ENCODE measurements at regions not wholly inside any gene's neighbourhood (a gene's known extent, or its start where the extent isn't known, plus 50 kb on each side); places are given as distances from the start of the nearest gene placed in this dataset.

DNA sequence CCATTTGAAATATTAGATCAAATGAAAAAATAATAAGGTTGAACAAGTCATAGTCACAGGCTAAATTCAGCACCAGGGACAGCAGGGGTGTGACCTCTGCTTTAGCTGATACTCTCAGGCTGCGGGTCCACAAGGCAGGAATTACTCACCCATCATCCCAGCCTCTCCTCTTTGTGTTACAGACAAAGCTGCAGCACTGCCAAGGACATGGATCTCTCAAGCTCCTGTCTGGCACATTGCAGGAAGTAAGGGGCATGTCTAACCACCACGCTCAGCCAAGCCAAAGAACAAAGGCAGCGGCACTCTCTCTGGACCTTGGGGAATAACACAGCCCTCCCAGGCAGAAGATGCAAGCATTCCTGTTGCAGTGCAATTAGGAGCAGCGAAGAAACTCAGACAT is 783.8 kb downstream of the VRK1 start:
- CTCF ChIA-PET: no interaction called here
- POLR2A ChIA-PET: no interaction called here
- Histone ChIP-seq H3K4me3 (replicated peaks in 1 of 3; ENCODE audit: insufficient read depth in 1 of 3, low read depth in 1 of 3, low read length in 3 of 3) (no peak overlapping the region), H2AFZ (ENCODE audit: low read depth, low read length) (no peak overlapping the region), H3K9ac (replicated peaks; ENCODE audit: extremely low read depth, insufficient read depth, low read length) (no peak overlapping the region), H3K27ac (ENCODE audit: insufficient read depth, low read depth, low read length) (no peak overlapping the region), H4K20me1 (replicated peaks; ENCODE audit: control insufficient read depth, extremely low read depth, insufficient read depth, low read length) (no peaks in the 10 kb centered on the region), H3K9me3 (replicated peaks; ENCODE audit: control insufficient read depth, insufficient read depth, low read length) (no peaks in the 10 kb centered on the region), H3K36me3 (ENCODE audit: control insufficient read depth in 2 of 2, extremely low read depth in 1 of 2, insufficient read depth in 2 of 2, low read length in 2 of 2) (no peaks in the 10 kb centered on the region), H3K4me2 (ENCODE audit: insufficient read depth, low read length) (no peak overlapping the region), H3K9me1 (replicated peaks; ENCODE audit: control insufficient read depth, extremely low read depth, insufficient read depth, low read length) (no peaks in the 10 kb centered on the region), H3K27me3 (ENCODE audit: control insufficient read depth in 2 of 2, insufficient read depth in 2 of 2, low read length in 2 of 2) (no peaks in the 10 kb centered on the region), H3K79me2 (ENCODE audit: control insufficient read depth, insufficient read depth, low read length) (no peaks in the 10 kb centered on the region), H3K4me1 (ENCODE audit: control insufficient read depth, extremely low read depth, insufficient read depth, low read length) (no peaks in the 10 kb centered on the region)
- dilution Hi-C loops (cut with MboI; ENCODE audit: extremely low pct_ligation_motif_present, low sequenced_read_pairs): no loop called here
- DNase-seq (ENCODE audit: low read depth, low spot score) (no peak), FAIRE-seq (no peak)
- intact Hi-C loops (cut with micrococcal nuclease): no loop called here
- no peak for TF ChIP-seq GATA2 (IDR thresholded peaks at IDR 0.05; ENCODE audit: insufficient read depth, insufficient read length, low read depth, low read length)
- BruUV-seq (replicated peaks): no TSS peak

DNA sequence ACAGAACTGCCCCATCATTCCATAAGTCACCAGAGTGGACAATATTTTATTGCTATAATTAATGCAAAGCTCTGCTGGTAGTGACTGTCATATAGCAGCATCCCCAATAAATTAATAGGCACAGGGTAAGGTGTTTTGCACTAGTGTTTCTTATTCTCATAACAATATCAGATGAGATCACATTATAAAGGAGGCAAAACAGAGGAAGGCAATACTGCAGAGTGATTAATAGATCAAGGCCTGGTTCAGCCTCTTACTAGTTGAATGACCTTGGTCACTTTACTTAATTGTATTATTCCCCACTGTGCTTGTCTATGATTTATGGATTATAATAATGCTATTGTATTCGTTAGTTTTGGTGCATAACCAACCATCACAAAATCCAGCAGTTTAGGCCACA is 784.8 kb downstream of the VRK1 start:
- Histone ChIP-seq H3K4me2 (ENCODE audit: insufficient read depth, low read length) (no peak overlapping the region), H3K27ac (ENCODE audit: insufficient read depth, low read depth, low read length) (no peak overlapping the region), H3K36me3 (ENCODE audit: control insufficient read depth in 2 of 2, extremely low read depth in 1 of 2, insufficient read depth in 2 of 2, low read length in 2 of 2) (no peaks in the 10 kb centered on the region), H3K9me1 (replicated peaks; ENCODE audit: control insufficient read depth, extremely low read depth, insufficient read depth, low read length) (no peaks in the 10 kb centered on the region), H3K79me2 (ENCODE audit: control insufficient read depth, insufficient read depth, low read length) (no peaks in the 10 kb centered on the region), H2AFZ (ENCODE audit: low read depth, low read length) (no peak overlapping the region), H3K27me3 (ENCODE audit: control insufficient read depth in 2 of 2, insufficient read depth in 2 of 2, low read length in 2 of 2) (no peaks in the 10 kb centered on the region), H4K20me1 (replicated peaks; ENCODE audit: control insufficient read depth, extremely low read depth, insufficient read depth, low read length) (no peaks in the 10 kb centered on the region), H3K4me3 (replicated peaks in 1 of 3; ENCODE audit: insufficient read depth in 1 of 3, low read depth in 1 of 3, low read length in 3 of 3) (no peak overlapping the region), H3K4me1 (ENCODE audit: control insufficient read depth, extremely low read depth, insufficient read depth, low read length) (no peaks in the 10 kb centered on the region), H3K9me3 (replicated peaks; ENCODE audit: control insufficient read depth, insufficient read depth, low read length) (no peaks in the 10 kb centered on the region), H3K9ac (replicated peaks; ENCODE audit: extremely low read depth, insufficient read depth, low read length) (no peak overlapping the region)
- ChIA-PET CTCF (no interaction called here), POLR2A (no interaction called here)
- no peak for FAIRE-seq
- intact Hi-C loops (cut with micrococcal nuclease): no loop called here
- no TSS peak for BruUV-seq (replicated peaks)
- dilution Hi-C loops (cut with MboI; ENCODE audit: extremely low pct_ligation_motif_present, low sequenced_read_pairs): no loop called here
- no peak for DNase-seq (ENCODE audit: low read depth, low spot score)
- TF ChIP-seq, protein P1, sequence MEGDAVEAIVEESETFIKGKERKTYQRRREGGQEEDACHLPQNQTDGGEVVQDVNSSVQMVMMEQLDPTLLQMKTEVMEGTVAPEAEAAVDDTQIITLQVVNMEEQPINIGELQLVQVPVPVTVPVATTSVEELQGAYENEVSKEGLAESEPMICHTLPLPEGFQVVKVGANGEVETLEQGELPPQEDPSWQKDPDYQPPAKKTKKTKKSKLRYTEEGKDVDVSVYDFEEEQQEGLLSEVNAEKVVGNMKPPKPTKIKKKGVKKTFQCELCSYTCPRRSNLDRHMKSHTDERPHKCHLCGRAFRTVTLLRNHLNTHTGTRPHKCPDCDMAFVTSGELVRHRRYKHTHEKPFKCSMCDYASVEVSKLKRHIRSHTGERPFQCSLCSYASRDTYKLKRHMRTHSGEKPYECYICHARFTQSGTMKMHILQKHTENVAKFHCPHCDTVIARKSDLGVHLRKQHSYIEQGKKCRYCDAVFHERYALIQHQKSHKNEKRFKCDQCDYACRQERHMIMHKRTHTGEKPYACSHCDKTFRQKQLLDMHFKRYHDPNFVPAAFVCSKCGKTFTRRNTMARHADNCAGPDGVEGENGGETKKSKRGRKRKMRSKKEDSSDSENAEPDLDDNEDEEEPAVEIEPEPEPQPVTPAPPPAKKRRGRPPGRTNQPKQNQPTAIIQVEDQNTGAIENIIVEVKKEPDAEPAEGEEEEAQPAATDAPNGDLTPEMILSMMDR (IDR thresholded peaks at IDR 0.05; ENCODE audit: extremely low read depth in 1 of 2, insufficient read depth in 1 of 2, low read depth in 1 of 2, low read length in 2 of 2): no peak
- TF ChIP-seq GATA2 (IDR thresholded peaks at IDR 0.05; ENCODE audit: insufficient read depth, insufficient read length, low read depth, low read length) (no peak), MYC (IDR thresholded peaks at IDR 0.05; ENCODE audit: low read depth, low read length) (no peak), EZH2 (IDR thresholded peaks at IDR 0.05; ENCODE audit: borderline replicate concordance, low read depth, low read length, severe bottlenecking) (no peak), POLR2A (IDR thresholded peaks at IDR 0.05; ENCODE audit: low read depth, low read length) (no peak)
